ENCODE measurements at regions not wholly inside any gene's neighbourhood (a gene's known extent, or its start where the extent isn't known, plus 50 kb on each side); places are given as distances from the start of the nearest gene placed in this dataset.

DNA sequence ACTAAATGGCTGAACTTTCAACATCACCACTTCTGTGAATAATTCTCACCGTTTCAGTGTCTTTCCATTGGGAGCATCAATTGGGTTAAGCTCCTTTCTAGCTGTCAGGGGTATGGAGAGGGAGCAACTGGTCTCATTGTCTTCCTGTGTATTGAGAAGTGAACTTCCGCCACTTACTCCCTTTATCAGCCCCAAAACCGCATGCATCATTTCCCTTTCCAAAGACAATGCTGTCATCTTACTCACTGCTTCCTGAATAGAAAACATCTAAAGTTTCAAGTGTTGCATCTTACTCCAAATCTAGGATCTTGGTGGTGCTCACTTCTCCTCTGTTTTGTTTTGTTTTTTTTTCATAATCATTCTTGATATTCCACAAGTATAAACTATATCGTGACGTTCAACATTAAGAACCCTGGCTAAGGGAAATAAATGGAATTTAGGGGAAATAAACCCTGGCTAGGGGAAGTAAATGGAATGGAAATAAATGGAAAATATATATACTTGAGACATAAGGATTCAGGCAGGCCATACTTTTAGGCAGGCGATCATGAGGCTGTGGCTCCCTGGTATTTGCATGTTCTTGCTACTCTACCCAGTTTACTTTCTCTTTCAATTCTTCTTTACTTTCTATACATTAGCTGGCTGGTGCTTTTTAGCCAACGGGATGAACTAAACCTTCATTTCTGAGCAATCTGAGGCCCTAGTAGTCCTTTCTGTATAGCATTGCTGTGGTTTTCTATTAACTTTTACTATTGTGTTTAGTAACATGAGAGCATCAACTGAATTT, 371.9 kb downstream of the BMPER start:
- no peaks in the 10 kb centered on the region; a peak in 1 of 8 replicates for H3K36me3 ChIP-seq (ENCODE audit: control insufficient read depth in 2 of 4, insufficient read depth in 4 of 4, low read length in 3 of 4)
- H3K23me2 ChIP-seq (ENCODE audit: low read depth, low read length), result no peaks in the 10 kb centered on the region
- no peak overlapping the region for H2BK20ac ChIP-seq (ENCODE audit: low read length)
- no peak for FAIRE-seq
- H3K14ac ChIP-seq (ENCODE audit: insufficient read length), result no peak overlapping the region
- no peak overlapping the region for H4K8ac ChIP-seq (ENCODE audit: extremely low read depth, insufficient read depth, low read length)
- H3K9ac ChIP-seq (replicated peaks in 1 of 4; ENCODE audit: extremely low read depth in 1 of 4, low read depth in 3 of 4, low read length in 3 of 4), result no peak overlapping the region
- H2AK5ac ChIP-seq (ENCODE audit: low read depth, low read length), result no peak overlapping the region
- no peaks in the 10 kb centered on the region for H3K27me3 ChIP-seq (replicated peaks in 1 of 4; ENCODE audit: control insufficient read depth in 3 of 4, extremely low read depth in 1 of 4, insufficient read depth in 3 of 4, low read length in 3 of 4)
- CTCF ChIA-PET (ENCODE audit: partially characterized antibody), result interaction anchor here (0.8 to 1.5 kb wide), 2 partner anchors 62 to 1317 kb away, joined by 3 read pairs; no protein-coding TSS in a partner anchor
- H2BK15ac ChIP-seq (ENCODE audit: low read length), result no peak overlapping the region
- no peak overlapping the region for H3K4ac ChIP-seq (replicated peaks; ENCODE audit: insufficient read length, low read depth, low read length)
- no peak overlapping the region for H4K5ac ChIP-seq (ENCODE audit: insufficient read length, low read depth, low read length)
- no peak overlapping the region for H3K23ac ChIP-seq (ENCODE audit: insufficient read length)
- H3K4me3 ChIP-seq (ENCODE audit: extremely low read depth in 1 of 4, insufficient read depth in 2 of 4, low read depth in 3 of 4, low read length in 4 of 4), result no peak overlapping the region
- H2BK5ac ChIP-seq (ENCODE audit: low read depth, low read length), result no peak overlapping the region
- H3K79me1 ChIP-seq (ENCODE audit: low read depth, low read length), result no peaks in the 10 kb centered on the region
- H2BK12ac ChIP-seq (ENCODE audit: low read depth, low read length), result no peak overlapping the region
- H3K56ac ChIP-seq (replicated peaks; ENCODE audit: insufficient read length, low read depth, low read length), result no peak overlapping the region
- DNase-seq (ENCODE audit: low read depth in 1 of 2, low spot score in 2 of 2), result no peak
- H4K20me1 ChIP-seq (replicated peaks in 1 of 2; ENCODE audit: control insufficient read depth in 1 of 2, insufficient read depth in 2 of 2, low read length in 2 of 2), result no peaks in the 10 kb centered on the region
- H3K27ac ChIP-seq (ENCODE audit: low read depth, low read length), result no peak overlapping the region
- no peak overlapping the region for H4K91ac ChIP-seq (replicated peaks; ENCODE audit: insufficient read length, low read length)
- no peak overlapping the region for H3K18ac ChIP-seq (ENCODE audit: extremely low read depth, low read length)
- no peak overlapping the region for H2BK120ac ChIP-seq (replicated peaks; ENCODE audit: low read depth, low read length)
- peaks cover 0 to 3% (median 0%) of the 10 kb centered on the region in 4 experiments; a peak in 1 of 7 replicates for H3K4me1 ChIP-seq (replicated peaks in 1 of 4; ENCODE audit: control insufficient read depth in 3 of 4, insufficient read depth in 4 of 4, low read length in 3 of 4)
- H3K9me3 ChIP-seq (ENCODE audit: insufficient read depth in 2 of 2, low read depth in 1 of 2, low read length in 1 of 2), result peaks cover 7% of the 10 kb centered on the region in 2 experiments
- H2AFZ ChIP-seq (ENCODE audit: low read length), result no peak overlapping the region
- no peak overlapping the region for H3K4me2 ChIP-seq (ENCODE audit: insufficient read depth in 1 of 2, low read depth in 2 of 2, low read length in 2 of 2)
- 88% methylated on average over 7 of the region's 7 CpGs; no CpG with 5 or more reads in 1 of the 2 experiments for WGBS, 2 experiments (ENCODE audit: extremely low coverage in 1 of 2, insufficient coverage in 1 of 2, insufficient read length in 1 of 2, insufficient replicate concordance in 2 of 2, low coverage in 1 of 2, low lambda C conversion rate in 2 of 2, missing lambda C conversion rate in 1 of 2)
- no peaks in the 10 kb centered on the region for H3K79me2 ChIP-seq (ENCODE audit: control insufficient read depth in 1 of 2, insufficient read depth in 2 of 2, low read length in 2 of 2)
- POLR2A ChIA-PET (ENCODE audit: partially characterized antibody), result no interaction called here
- no peak for TF ChIP-seq CBX5 (IDR thresholded peaks at IDR 0.05; ENCODE audit: low read depth, low read length)
- TF ChIP-seq, protein P1, sequence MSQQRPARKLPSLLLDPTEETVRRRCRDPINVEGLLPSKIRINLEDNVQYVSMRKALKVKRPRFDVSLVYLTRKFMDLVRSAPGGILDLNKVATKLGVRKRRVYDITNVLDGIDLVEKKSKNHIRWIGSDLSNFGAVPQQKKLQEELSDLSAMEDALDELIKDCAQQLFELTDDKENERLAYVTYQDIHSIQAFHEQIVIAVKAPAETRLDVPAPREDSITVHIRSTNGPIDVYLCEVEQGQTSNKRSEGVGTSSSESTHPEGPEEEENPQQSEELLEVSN (IDR thresholded peaks at IDR 0.05), result no peak
- no peak for TF ChIP-seq SIN3A (conservative IDR thresholded peaks at IDR 0.05 in 1 of 2, IDR thresholded peaks at IDR 0.05 in 1 of 2; ENCODE audit: low read depth in 1 of 2, low read length in 2 of 2)
- TF ChIP-seq, protein P2, sequence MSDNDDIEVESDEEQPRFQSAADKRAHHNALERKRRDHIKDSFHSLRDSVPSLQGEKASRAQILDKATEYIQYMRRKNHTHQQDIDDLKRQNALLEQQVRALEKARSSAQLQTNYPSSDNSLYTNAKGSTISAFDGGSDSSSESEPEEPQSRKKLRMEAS (IDR thresholded peaks at IDR 0.05), result no peak
- TF ChIP-seq JUND (IDR thresholded peaks at IDR 0.05; ENCODE audit: low read length), result no peak
- no peak for TF ChIP-seq POU5F1 (IDR thresholded peaks at IDR 0.05; ENCODE audit: low read depth, low read length)
- TF ChIP-seq, protein P3, sequence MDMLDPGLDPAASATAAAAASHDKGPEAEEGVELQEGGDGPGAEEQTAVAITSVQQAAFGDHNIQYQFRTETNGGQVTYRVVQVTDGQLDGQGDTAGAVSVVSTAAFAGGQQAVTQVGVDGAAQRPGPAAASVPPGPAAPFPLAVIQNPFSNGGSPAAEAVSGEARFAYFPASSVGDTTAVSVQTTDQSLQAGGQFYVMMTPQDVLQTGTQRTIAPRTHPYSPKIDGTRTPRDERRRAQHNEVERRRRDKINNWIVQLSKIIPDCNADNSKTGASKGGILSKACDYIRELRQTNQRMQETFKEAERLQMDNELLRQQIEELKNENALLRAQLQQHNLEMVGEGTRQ (IDR thresholded peaks at IDR 0.05; ENCODE audit: low read length), result no peak
- no peak for TF ChIP-seq RNF2 (IDR thresholded peaks at IDR 0.05; ENCODE audit: borderline replicate concordance, low read depth, low read length, missing control alignments, poor library complexity, severe bottlenecking)
- TF ChIP-seq NRF1 (IDR thresholded peaks at IDR 0.05; ENCODE audit: low read depth, low read length), result no peak

Data from H1 (cell line).